ENCODE measurements at regions not wholly inside any gene's neighbourhood (a gene's known extent, or its start where the extent isn't known, plus 50 kb on each side); places are given as distances from the start of the nearest gene placed in this dataset.
A peak's percentile ranks its signal among the peaks of the same experiment; 100 is the strongest.

- Histone ChIP-seq H3K27ac (ENCODE audit: low read depth, low read length) (no peak overlapping the region), H2AFZ (ENCODE audit: low read length, unreplicated experiment) (no peak overlapping the region), H3K27me3 (ENCODE audit: insufficient read depth, low read length) (no peaks in the 10 kb centered on the region), H3K4me1 (ENCODE audit: control insufficient read depth, insufficient read depth, low read length, unreplicated experiment) (no peaks in the 10 kb centered on the region), H3K4me3 (ENCODE audit: low read depth, low read length) (no peak overlapping the region), H3K36me3 (ENCODE audit: insufficient read depth, low read length) (no peaks in the 10 kb centered on the region), H3K79me2 (ENCODE audit: control insufficient read depth, insufficient read depth, low read length, unreplicated experiment) (no peaks in the 10 kb centered on the region)
Observed at GRCh38 chr2:235129850-235130249, 178.0 kb downstream of the SH3BP4 start.

GRCh38 chr2:235131334-235132305 lies 179.8 kb downstream of the SH3BP4 start:
- no peak overlapping the region for H2AFZ ChIP-seq (ENCODE audit: low read length, unreplicated experiment)
- H3K4me3 ChIP-seq (ENCODE audit: low read depth, low read length) = no peak overlapping the region
- no peaks in the 10 kb centered on the region for H3K36me3 ChIP-seq (ENCODE audit: insufficient read depth, low read length)
- H3K4me1 ChIP-seq (ENCODE audit: control insufficient read depth, insufficient read depth, low read length, unreplicated experiment) = no peaks in the 10 kb centered on the region
- no peak overlapping the region for H3K27ac ChIP-seq (ENCODE audit: low read depth, low read length)
- no peaks in the 10 kb centered on the region for H3K27me3 ChIP-seq (ENCODE audit: insufficient read depth, low read length)
- no peaks in the 10 kb centered on the region for H3K79me2 ChIP-seq (ENCODE audit: control insufficient read depth, insufficient read depth, low read length, unreplicated experiment)

GRCh38 chr2:235132651-235133050 lies 180.8 kb downstream of the SH3BP4 start:
- no peaks in the 10 kb centered on the region for H3K36me3 ChIP-seq (ENCODE audit: insufficient read depth, low read length)

GRCh38 chr2:235133837-235134236 lies 182.0 kb downstream of the SH3BP4 start:
- Histone ChIP-seq H3K4me1 (ENCODE audit: control insufficient read depth, insufficient read depth, low read length, unreplicated experiment) (no peaks in the 10 kb centered on the region), H2AFZ (ENCODE audit: low read length, unreplicated experiment) (no peak overlapping the region), H3K27ac (ENCODE audit: low read depth, low read length) (no peak overlapping the region), H3K79me2 (ENCODE audit: control insufficient read depth, insufficient read depth, low read length, unreplicated experiment) (no peaks in the 10 kb centered on the region), H3K36me3 (ENCODE audit: insufficient read depth, low read length) (no peaks in the 10 kb centered on the region), H3K27me3 (ENCODE audit: insufficient read depth, low read length) (no peaks in the 10 kb centered on the region), H3K4me3 (ENCODE audit: low read depth, low read length) (no peak overlapping the region)

More at GRCh38 chr2:235132651-235133050, 180.8 kb downstream of the SH3BP4 start:
- Histone ChIP-seq H3K27ac (ENCODE audit: low read depth, low read length) (no peak overlapping the region), H3K27me3 (ENCODE audit: insufficient read depth, low read length) (no peaks in the 10 kb centered on the region), H3K4me1 (ENCODE audit: control insufficient read depth, insufficient read depth, low read length, unreplicated experiment) (no peaks in the 10 kb centered on the region), H2AFZ (ENCODE audit: low read length, unreplicated experiment) (no peak overlapping the region), H3K4me3 (ENCODE audit: low read depth, low read length) (no peak overlapping the region), H3K79me2 (ENCODE audit: control insufficient read depth, insufficient read depth, low read length, unreplicated experiment) (no peaks in the 10 kb centered on the region)

GRCh38 chr2:235134420-235134819 lies 182.6 kb downstream of the SH3BP4 start:
- Histone ChIP-seq H3K79me2 (ENCODE audit: control insufficient read depth, insufficient read depth, low read length, unreplicated experiment) (no peaks in the 10 kb centered on the region), H3K27me3 (ENCODE audit: insufficient read depth, low read length) (no peaks in the 10 kb centered on the region)

GRCh38 chr2:235135195-235135965 lies 183.6 kb downstream of the SH3BP4 start:
- Histone ChIP-seq H3K4me1 (ENCODE audit: control insufficient read depth, insufficient read depth, low read length, unreplicated experiment) (no peaks in the 10 kb centered on the region), H2AFZ (ENCODE audit: low read length, unreplicated experiment) (no peak overlapping the region), H3K27me3 (ENCODE audit: insufficient read depth, low read length) (no peaks in the 10 kb centered on the region), H3K79me2 (ENCODE audit: control insufficient read depth, insufficient read depth, low read length, unreplicated experiment) (no peaks in the 10 kb centered on the region), H3K4me3 (ENCODE audit: low read depth, low read length) (no peak overlapping the region), H3K27ac (ENCODE audit: low read depth, low read length) (no peak overlapping the region), H3K36me3 (ENCODE audit: insufficient read depth, low read length) (no peaks in the 10 kb centered on the region)

More at GRCh38 chr2:235134420-235134819, 182.6 kb downstream of the SH3BP4 start:
- Histone ChIP-seq H3K4me1 (ENCODE audit: control insufficient read depth, insufficient read depth, low read length, unreplicated experiment) (no peaks in the 10 kb centered on the region), H3K4me3 (ENCODE audit: low read depth, low read length) (no peak overlapping the region), H2AFZ (ENCODE audit: low read length, unreplicated experiment) (no peak overlapping the region), H3K27ac (ENCODE audit: low read depth, low read length) (no peak overlapping the region), H3K36me3 (ENCODE audit: insufficient read depth, low read length) (no peaks in the 10 kb centered on the region)

- no peaks in the 10 kb centered on the region for H3K79me2 ChIP-seq (ENCODE audit: control insufficient read depth, insufficient read depth, low read length, unreplicated experiment)
- no peaks in the 10 kb centered on the region for H3K4me1 ChIP-seq (ENCODE audit: control insufficient read depth, insufficient read depth, low read length, unreplicated experiment)
- no peaks in the 10 kb centered on the region for H3K36me3 ChIP-seq (ENCODE audit: insufficient read depth, low read length)
- no peaks in the 10 kb centered on the region for H3K27me3 ChIP-seq (ENCODE audit: insufficient read depth, low read length)
- no peak overlapping the region for H3K4me3 ChIP-seq (ENCODE audit: low read depth, low read length)
- H2AFZ ChIP-seq (ENCODE audit: low read length, unreplicated experiment) = peak overlapping the region; percentile 13
- no peak overlapping the region for H3K27ac ChIP-seq (ENCODE audit: low read depth, low read length)
Observed at GRCh38 chr2:235135990-235136561, 184.3 kb downstream of the SH3BP4 start.

GRCh38 chr2:235138339-235138738 lies 186.5 kb downstream of the SH3BP4 start:
- no peaks in the 10 kb centered on the region for H3K4me1 ChIP-seq (ENCODE audit: control insufficient read depth, insufficient read depth, low read length, unreplicated experiment)
- H3K27ac ChIP-seq (ENCODE audit: low read depth, low read length) = no peak overlapping the region
- no peak overlapping the region for H3K4me3 ChIP-seq (ENCODE audit: low read depth, low read length)

GRCh38 chr2:235139956-235140800 lies 188.4 kb downstream of the SH3BP4 start:
- Histone ChIP-seq H3K4me3 (ENCODE audit: low read depth, low read length) (no peak overlapping the region), H2AFZ (ENCODE audit: low read length, unreplicated experiment) (no peak overlapping the region), H3K27me3 (ENCODE audit: insufficient read depth, low read length) (no peaks in the 10 kb centered on the region; the same call in 1 of the 2 replicates), H3K36me3 (ENCODE audit: insufficient read depth, low read length) (no peaks in the 10 kb centered on the region), H3K79me2 (ENCODE audit: control insufficient read depth, insufficient read depth, low read length, unreplicated experiment) (no peaks in the 10 kb centered on the region), H3K27ac (ENCODE audit: low read depth, low read length) (no peak overlapping the region), H3K4me1 (ENCODE audit: control insufficient read depth, insufficient read depth, low read length, unreplicated experiment) (no peaks in the 10 kb centered on the region)

More at GRCh38 chr2:235138339-235138738, 186.5 kb downstream of the SH3BP4 start:
- no peak overlapping the region for H2AFZ ChIP-seq (ENCODE audit: low read length, unreplicated experiment)
- no peaks in the 10 kb centered on the region for H3K79me2 ChIP-seq (ENCODE audit: control insufficient read depth, insufficient read depth, low read length, unreplicated experiment)
- H3K36me3 ChIP-seq (ENCODE audit: insufficient read depth, low read length) = no peaks in the 10 kb centered on the region
- H3K27me3 ChIP-seq (ENCODE audit: insufficient read depth, low read length) = no peaks in the 10 kb centered on the region

- Histone ChIP-seq H3K4me1 (ENCODE audit: control insufficient read depth, insufficient read depth, low read length, unreplicated experiment) (no peaks in the 10 kb centered on the region), H3K27me3 (ENCODE audit: insufficient read depth, low read length) (no peaks in the 10 kb centered on the region; the same call in 1 of the 2 replicates), H3K4me3 (ENCODE audit: low read depth, low read length) (no peak overlapping the region), H3K27ac (ENCODE audit: low read depth, low read length) (no peak overlapping the region), H2AFZ (ENCODE audit: low read length, unreplicated experiment) (no peak overlapping the region), H3K36me3 (ENCODE audit: insufficient read depth, low read length) (no peaks in the 10 kb centered on the region), H3K79me2 (ENCODE audit: control insufficient read depth, insufficient read depth, low read length, unreplicated experiment) (no peaks in the 10 kb centered on the region)
Observed at GRCh38 chr2:235140801-235141081, 188.9 kb downstream of the SH3BP4 start.

All from ACC112 (cell line).